GM06990 (cell line): ENCODE measurements at regions not wholly inside any gene's neighbourhood (a gene's known extent, or its start where the extent isn't known, plus 50 kb on each side); places are given as distances from the start of the nearest gene placed in this dataset.

Experiments used
- DNase-seq: peaks from one replicate; pipeline ENCODE4 v3.0.0-alpha.2; 2011; ENCODE audit not compliant: insufficient read length; ENCODE audit errors: extremely low read depth
- H3K27me3 ChIP-seq: replicated peaks from 2 replicates; pipeline ENCODE4 v1.6.0; 2011; ENCODE audit warnings: low read length; ENCODE audit not compliant: control insufficient read depth, insufficient read depth
- H3K36me3 ChIP-seq: 2 replicates; pipeline ENCODE4 v1.5.1; 2011; ENCODE audit warnings: low read length; ENCODE audit not compliant: control insufficient read depth, insufficient read depth
- H3K4me3 ChIP-seq: replicated peaks from 2 replicates; pipeline ENCODE4 v1.5.1; 2011; ENCODE audit warnings: low read depth, mild to moderate bottlenecking, control low read depth, low read length
- TF ChIP-seq, protein P1 (sequence below): IDR thresholded peaks from 2 replicates; pipeline ENCODE4 v1.5.1; 2011; ENCODE audit warnings: low read length, control low read depth, mild to moderate bottlenecking, inconsistent platforms; ENCODE audit not compliant: insufficient read depth, poor library complexity, severe bottlenecking

- TF ChIP-seq, protein P1, sequence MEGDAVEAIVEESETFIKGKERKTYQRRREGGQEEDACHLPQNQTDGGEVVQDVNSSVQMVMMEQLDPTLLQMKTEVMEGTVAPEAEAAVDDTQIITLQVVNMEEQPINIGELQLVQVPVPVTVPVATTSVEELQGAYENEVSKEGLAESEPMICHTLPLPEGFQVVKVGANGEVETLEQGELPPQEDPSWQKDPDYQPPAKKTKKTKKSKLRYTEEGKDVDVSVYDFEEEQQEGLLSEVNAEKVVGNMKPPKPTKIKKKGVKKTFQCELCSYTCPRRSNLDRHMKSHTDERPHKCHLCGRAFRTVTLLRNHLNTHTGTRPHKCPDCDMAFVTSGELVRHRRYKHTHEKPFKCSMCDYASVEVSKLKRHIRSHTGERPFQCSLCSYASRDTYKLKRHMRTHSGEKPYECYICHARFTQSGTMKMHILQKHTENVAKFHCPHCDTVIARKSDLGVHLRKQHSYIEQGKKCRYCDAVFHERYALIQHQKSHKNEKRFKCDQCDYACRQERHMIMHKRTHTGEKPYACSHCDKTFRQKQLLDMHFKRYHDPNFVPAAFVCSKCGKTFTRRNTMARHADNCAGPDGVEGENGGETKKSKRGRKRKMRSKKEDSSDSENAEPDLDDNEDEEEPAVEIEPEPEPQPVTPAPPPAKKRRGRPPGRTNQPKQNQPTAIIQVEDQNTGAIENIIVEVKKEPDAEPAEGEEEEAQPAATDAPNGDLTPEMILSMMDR: no peak
- no peaks in the 10 kb centered on the region for H3K27me3 ChIP-seq
- H3K4me3 ChIP-seq: no peak overlapping the region
- no peaks in the 10 kb centered on the region for H3K36me3 ChIP-seq
- no peak for DNase-seq
Measured at GRCh38 chr21:32216293-32216692, 62.6 kb downstream of the MIS18A start.

GRCh38 chr21:32215306-32215685 lies 63.6 kb downstream of the MIS18A start:
- DNase-seq: no peak
- TF ChIP-seq, protein P1: no peak
- Histone ChIP-seq H3K36me3 (no peaks in the 10 kb centered on the region), H3K4me3 (no peak overlapping the region), H3K27me3 (no peaks in the 10 kb centered on the region)

DNA sequence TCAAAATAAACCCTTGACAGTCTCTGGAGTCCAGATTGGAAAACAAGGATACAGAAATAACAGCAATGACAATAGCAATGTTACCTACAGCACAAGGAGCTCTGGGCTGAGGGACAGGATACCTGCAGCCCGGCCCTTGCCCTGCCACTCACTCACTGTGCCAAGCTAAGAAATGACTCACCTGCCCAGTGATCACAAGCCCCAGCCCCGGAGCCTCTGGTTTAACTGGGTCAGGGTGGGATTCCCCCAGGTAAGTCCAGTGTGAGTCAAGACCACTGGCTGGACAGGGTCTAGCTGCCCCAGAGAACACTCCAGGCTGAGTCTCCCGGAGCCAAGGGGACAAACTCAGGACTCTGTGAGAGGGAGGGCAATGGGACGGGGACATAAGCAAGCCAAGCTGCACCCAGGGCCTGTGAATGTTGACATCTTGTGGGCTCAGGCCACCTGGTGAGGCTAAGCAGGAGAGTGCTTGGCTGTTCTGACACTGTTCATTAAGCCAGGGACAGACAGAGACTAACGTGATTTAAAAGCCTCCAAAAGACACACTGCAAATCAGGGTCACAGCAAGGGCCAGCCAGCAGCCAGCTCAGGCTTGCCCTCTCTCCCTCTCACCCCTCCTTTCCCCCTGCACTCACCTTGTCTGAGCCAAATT lies 64.1 kb downstream of the MIS18A start:
- Histone ChIP-seq H3K36me3 (no peaks in the 10 kb centered on the region), H3K4me3 (no peak overlapping the region), H3K27me3 (no peaks in the 10 kb centered on the region)
- no peak for DNase-seq
- TF ChIP-seq, protein P1: no peak

GRCh38 chr21:32212116-32212515 lies 66.7 kb downstream of the MIS18A start:
- no peaks in the 10 kb centered on the region for H3K36me3 ChIP-seq
- H3K27me3 ChIP-seq: no peaks in the 10 kb centered on the region
- H3K4me3 ChIP-seq: no peak overlapping the region
- TF ChIP-seq, protein P1: no peak
- no peak for DNase-seq

DNA sequence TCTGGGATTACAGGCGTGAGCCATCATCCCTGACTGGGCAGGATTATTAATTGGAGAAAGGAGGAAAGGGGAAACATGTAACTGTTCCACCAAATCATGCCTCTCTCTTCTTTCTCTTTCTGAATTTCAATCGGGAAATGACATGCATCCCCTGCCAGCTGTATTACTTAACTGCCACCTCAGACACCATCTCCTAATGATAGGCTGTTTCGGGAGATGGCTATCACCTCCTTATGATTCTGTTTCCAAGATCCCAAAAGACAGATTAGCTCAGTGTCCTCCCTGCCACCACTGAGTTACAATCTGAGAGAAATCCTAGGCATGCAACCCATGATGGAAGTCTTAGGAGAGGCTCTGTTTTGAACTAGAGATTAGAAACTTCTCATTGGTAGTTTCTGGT lies 67.5 kb downstream of the MIS18A start:
- TF ChIP-seq, protein P1: no peak
- DNase-seq: no peak
- Histone ChIP-seq H3K4me3 (no peak overlapping the region), H3K27me3 (no peaks in the 10 kb centered on the region), H3K36me3 (no peaks in the 10 kb centered on the region)

GRCh38 chr21:32209580-32209979 lies 69.3 kb downstream of the MIS18A start:
- no peak for DNase-seq
- TF ChIP-seq, protein P1: no peak
- H3K27me3 ChIP-seq: no peaks in the 10 kb centered on the region
- H3K36me3 ChIP-seq: no peaks in the 10 kb centered on the region
- H3K4me3 ChIP-seq: no peak overlapping the region
